HG02970 (cell line): ENCODE measurements at regions not wholly inside any gene's neighbourhood (a gene's known extent, or its start where the extent isn't known, plus 50 kb on each side); places are given as distances from the start of the nearest gene placed in this dataset.

Source experiments
- ATAC-seq: cut with Tn5 transposase; IDR thresholded peaks from one replicate; pipeline ENCODE4 v1.9.1; 2021; ENCODE audit warnings: mild to moderate bottlenecking, moderate library complexity, moderate number of reproducible peaks; ENCODE audit not compliant: unreplicated experiment, low FRiP score

DNA sequence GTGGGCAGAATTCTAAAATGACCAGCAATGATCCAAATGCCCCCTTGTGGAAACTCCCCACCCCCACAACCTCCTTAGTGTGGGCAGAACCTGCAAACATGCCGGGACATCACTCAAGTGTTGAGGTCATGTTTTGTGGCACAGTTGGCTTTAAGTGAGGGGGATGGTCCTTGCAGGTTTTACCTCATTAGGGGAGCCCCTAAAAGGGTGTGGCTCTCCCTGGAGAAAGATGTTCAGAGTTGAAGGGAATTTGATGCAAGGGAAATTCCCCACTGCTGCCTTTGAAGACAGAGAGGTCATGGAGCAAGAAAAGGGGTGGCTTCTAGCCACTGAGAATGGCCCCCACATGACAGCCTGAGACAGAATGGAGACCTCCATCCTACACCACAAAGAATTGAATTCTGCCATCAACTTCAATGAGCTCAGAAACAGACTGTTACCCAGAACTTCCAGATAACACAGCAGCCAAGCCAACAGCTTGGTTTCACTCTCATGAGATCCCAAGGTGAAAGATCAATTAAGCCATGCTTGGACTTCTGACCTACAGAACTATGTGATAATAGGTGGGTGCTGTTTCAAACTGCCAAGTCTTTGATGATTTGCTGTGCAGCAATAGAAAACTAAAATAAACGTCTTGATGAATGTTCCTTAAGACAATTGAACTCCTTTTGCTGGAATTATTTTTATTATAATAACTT lies 103.4 kb downstream of the MED10 start:
- no peak for ATAC-seq

DNA sequence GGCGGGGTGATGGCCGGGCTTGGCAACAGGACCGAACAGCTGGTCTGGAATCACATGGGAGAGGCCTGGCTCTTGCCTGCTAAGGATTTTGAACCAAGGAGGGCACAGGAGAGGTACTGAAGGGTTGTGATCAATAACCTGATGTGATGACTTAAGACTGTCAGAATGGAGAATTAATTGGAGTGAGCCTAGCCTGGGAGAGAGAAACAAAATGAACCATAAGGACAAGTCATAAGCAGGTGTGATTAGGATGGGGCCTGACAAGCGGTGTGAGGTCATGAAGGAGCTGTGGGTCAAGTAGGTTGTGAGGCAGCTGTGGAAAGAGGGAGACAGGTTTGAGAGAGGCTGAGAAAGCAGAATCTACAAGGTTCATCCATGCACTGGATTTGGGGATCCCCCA lies 104.6 kb downstream of the MED10 start:
- ATAC-seq: no peak

DNA sequence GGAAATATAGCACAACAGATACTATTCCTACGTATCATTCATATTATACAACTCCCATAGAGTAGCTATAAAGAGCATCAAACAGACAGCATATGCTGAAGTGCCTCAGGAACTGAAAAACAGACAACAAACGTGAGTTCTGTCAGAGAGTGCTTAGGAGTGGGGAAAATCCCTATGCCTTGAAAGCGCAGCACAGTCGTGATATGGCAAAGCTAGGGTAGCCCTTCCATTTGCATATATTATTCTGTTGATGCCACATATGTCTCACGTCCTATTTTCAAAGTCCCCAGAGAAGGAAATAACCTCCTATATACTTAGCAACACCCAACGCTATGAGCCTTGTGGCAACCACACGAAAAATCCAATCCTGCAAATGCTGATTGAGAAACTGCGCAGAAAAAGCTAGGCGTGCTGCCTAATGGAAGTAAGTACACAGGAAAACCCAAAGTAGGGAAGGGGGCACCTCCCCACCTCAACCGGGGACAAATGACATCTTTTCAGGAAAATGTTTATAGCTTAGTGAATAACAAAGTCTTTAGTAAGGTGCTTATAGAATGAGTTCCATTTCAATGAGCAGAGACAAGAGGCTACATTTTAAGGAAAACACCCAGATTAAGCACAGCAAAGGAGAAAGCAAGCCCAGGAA lies 105.1 kb downstream of the MED10 start:
- no peak for ATAC-seq

DNA sequence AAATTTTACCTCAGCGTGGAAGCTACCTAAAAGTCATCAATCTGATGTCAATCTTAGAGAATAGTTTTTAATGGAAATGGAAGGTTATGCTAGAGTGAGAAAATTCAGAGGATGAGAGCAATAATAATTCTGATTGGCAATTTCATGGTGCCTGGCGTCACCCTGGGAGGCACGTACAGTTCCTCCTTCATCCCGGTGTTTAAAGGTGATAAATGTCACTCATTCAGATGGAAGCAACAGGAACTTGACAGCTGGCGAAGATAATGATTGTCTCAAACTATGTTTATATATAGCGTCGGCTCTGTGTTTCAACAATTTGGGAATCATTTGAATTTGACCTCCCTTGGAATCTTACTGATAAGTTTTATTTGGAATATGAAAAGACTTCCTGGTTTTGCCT lies 108.4 kb downstream of the MED10 start:
- no peak for ATAC-seq

DNA sequence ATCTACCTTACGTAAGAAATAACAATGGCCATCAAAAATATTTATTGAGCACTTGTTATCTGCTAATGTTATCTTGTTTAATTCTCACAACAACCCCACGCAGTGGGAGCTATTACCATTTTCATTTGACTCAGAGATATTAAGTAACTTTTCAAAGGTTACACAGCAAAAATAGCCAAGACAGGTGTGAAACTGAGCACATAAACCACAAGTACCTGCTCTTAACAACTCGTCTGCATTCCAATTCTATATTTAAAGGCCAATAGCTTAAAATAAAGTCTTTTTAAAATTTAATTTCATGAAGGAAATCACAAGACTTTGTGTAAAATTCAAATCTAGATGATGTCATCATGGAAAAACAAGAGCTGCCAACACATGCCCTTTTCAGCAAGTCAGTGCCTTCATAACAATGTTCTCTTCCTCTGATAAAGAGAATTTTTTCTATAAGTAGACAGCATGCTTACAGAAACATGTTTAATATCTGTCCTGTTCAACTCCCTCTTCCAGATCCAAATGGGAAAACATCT lies 111.6 kb downstream of the MED10 start:
- no peak for ATAC-seq

DNA sequence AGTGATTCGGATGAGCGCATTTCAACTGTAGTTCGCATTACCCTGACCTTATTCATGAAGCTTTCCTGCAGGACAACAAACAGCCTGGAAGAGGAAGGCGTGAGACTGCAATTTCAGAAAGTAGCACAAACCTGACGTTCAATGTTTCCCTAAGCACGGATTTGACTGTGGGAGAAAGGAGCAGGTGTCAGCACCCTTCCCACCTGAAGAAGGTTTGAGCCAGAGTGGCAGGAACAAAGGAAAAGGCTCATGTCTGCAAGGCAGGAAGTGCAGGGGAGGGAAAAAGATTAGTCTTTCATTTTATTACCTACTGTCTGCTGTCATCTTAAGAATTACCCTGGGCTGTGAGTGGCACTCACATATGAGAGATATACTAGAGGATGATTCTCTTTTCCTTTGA lies 114.0 kb downstream of the MED10 start:
- ATAC-seq: no peak

DNA sequence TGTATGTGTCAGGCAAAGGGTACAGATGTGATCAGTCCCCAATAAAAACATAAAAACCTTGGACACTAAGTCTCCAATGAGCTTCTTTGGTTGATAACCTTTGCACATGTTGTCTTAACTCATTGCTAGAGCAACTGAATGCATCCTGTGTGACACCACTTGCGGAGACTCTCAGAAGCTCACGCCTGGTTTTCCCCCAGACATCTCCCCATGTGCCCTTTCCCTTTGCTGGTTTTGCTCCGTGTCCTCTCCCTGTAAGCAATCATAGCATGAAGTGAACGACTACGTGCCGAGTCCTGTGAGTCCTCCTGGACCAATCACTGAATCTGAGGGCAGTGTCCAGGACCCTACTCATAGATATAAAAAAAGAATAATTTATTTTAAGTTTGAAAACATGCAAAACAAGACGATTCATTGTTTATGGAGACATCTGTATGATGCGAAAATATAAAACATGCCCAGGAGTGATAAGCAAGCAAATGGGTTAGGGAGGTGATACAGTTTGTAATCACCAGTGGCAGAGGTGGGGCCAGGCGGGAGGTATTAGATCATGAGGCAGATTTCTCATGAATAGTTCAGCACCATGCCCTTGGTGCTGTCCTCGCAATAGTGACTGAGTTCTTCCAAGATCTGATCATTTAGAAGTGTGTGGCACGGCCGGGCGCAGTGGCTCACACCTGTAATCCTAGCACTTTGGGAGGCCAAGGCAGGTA lies 115.5 kb downstream of the MED10 start:
- ATAC-seq: no peak

DNA sequence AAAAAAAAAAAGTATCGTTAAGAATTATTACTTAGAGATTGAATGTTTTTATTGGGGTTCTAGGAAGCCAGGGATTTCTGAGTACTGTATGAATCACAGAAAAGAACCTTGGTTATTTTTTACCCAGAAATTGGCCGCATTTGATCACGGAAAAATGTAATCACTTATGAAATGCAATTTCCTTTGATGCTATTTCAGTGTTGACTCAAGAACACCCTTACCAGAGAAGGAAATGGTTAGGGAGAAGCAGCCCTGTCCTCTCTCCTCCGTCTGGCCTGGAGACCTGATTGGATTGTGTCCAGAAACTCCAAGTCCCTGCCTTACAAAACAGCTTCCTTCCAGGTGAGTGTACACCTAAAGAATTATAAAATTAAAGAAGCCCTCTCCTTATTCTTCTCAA lies 116.7 kb downstream of the MED10 start:
- no peak for ATAC-seq

DNA sequence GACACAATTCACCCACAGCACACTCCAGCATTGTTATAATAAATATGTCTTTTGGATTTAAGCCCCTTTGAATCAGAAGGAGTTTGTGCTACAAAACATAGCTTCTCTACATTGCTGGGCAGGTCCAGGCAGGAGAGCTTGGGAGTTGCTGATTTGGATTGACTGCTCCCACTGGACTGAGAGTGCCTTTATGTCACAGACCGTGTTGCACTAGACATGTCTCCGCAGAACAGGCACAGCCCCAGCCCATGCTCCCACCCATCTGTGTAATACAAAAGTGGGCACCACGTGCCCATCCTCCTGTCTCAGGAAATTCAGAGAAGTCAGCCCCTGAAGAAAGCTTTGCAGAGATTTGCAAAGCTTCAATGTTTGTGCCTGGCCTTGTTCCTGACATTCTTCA lies 117.1 kb downstream of the MED10 start:
- ATAC-seq: no peak

DNA sequence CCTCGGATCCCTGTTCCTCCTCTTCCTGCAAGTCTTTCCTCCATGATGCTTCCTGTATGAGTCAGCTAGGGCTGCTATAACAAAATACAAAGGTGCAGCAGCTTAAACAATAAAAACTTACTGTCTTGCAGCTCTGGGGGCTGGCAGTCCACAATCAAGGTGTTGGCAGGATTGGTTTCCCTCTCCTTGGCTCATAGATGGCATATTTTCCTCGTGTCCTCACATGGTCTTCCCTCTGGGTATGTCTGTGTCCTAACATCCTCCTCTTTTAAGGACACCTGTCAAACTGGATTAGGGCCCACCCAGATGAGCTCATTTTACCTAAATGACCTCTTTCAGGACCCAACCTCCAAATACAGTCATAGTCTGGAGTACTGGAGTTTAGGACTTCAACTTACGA lies 117.5 kb downstream of the MED10 start:
- no peak for ATAC-seq

DNA sequence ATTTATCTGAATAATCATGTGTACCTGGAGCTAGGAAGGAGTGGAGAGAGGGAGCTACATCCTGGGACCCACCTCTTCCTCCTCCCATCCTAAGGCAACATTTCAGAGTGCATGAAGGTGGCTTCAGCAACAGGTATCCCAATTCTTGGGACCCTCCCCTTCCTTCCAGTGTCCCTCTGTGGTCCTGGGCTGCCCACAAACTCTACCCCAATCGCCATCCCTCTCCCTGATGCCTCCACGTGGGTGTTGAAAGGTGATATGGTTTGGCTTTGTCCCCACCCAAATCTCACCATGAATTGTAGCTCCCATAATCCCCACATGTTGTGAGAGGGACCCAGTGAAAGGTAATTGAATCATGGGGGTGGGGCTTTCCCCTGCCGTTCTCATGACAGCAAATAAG lies 121.4 kb downstream of the MED10 start:
- ATAC-seq: no peak

DNA sequence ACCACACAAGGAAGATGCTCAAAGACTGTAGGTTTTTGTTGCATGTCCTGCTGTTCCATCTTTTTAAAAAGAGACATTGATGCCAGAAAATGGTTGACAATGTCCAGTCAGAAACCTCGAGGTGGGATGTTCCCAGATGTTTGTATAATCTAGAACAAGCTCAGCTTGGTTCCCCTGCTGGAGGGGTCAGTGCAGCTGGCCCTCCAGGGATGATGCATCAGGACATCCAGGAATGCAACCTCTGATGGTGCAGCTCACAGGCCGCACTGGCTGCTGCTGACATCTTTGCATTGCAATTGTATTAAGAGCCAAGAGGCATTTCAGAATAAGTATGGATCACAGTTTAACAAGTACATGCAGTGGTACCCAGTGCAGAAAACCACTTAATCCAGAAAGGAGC lies 122.4 kb downstream of the MED10 start:
- no peak for ATAC-seq

DNA sequence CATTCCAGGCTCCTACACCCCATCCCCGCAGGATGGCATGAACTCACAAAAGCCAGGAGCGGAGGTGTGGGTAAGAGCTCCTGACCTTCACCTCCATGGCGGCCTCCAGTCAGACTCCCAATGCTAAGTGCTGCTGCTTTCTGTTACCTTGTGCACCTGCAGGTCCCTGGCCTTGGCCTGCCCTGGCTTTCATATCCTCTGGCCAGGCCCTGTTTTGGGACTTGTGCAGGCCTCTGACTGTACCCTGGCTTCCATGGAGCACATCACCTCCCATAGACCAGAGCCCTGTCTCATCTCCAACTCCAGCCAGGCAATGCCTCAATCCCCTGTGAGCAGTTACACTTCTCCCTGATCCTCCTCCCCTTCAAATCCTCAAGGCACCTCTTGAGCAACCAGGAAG lies 124.5 kb downstream of the MED10 start:
- no peak for ATAC-seq

DNA sequence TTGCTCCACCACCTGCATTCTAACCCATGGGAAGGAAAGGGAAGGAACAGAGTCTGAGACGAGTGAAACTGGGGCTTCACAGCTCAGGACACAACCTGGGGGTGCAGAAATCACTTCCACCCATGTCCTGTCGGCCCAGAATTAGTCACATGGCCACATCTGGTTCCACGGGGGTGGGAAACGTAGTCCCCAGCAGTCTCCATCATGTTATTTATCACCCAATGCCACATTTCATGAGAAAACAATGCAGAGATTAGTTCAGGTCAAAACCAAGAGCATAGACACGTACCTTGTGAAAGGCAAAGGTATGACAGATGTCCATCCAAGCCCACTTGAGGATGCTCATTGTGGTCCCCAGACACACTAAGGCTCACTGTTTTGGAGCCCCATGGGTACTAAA lies 125.1 kb downstream of the MED10 start:
- no peak for ATAC-seq

DNA sequence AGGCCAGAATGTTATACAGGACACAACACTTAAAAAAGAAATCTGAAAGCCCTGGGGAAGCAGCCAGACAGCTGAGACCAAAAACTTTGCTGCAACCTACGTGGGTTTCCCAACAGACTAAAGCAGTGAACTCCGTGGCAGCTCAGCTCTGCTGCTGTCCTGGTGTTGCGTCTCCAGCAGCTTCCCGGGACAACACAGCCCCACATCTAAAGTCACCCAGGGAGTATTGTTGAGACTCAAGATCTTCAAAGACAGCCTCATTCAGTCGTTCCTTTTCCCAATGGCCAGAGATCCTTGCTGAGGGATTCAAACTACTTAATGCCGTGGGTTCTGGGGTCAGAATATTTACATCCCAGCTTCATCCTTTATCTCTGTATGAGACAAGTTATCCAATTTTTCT lies 125.8 kb downstream of the MED10 start:
- no peak for ATAC-seq

DNA sequence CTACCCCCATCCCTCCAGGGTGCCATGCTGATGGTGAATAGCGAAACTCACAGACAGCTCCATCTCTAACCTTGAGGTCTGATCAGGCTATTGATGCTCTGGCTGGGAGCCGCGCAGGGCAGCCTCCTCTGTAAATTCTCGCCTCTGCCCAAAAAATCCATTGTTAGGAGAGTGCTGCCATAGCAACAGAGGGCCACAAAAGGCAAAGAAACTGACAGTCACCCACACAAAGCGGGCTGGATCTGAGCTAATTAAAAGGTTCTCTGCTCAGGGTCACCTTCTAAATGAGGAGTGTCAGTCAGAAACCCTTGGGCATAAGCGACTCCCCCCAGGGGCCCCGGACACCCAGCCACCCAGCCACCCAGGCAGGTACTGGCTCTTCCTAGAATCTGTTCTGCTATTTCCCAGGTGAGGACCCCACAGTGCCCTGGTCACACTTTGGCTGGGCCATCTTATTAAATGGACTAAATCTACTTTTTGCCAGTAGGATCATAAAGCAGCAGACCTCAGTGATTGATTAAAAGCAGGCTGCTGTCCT lies 126.7 kb downstream of the MED10 start:
- no peak for ATAC-seq

DNA sequence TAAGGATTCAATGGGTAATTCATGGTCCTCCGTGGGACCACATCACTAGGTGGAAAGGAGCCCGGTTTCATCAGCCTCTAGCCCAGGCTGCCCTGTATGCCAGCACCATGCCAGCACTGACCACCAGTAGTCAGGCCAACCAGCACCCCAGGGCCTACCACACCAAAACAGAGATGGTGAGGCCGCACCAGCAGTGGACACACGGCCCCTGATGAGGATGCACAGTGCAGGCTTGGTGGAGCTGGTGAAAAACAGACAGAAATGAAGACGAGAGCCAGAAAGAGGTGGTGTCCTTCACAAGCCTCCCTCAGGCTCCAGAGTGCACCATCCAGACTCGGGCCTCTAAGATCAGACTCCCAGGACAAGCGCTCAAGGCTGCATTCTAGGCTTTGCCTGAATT lies 128.2 kb downstream of the MED10 start:
- no peak for ATAC-seq

DNA sequence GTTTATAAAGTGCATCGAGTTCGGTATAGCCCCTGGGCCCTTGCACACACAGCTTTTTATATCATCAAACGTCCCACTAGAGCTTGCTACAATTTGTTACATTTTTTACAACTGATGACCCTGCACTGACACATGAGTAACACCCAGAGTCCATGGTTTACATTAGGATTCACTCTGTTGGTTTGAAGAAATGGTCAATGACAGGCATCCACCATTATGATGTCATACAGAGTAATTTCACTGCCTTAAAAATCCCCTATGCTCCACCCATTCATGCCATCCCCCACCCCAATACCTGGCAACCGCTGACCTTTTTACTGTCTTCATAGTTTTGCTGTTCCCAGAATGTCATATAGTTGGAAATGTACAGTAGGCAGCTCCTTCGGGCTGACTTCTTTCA lies 130.2 kb downstream of the MED10 start:
- no peak for ATAC-seq

DNA sequence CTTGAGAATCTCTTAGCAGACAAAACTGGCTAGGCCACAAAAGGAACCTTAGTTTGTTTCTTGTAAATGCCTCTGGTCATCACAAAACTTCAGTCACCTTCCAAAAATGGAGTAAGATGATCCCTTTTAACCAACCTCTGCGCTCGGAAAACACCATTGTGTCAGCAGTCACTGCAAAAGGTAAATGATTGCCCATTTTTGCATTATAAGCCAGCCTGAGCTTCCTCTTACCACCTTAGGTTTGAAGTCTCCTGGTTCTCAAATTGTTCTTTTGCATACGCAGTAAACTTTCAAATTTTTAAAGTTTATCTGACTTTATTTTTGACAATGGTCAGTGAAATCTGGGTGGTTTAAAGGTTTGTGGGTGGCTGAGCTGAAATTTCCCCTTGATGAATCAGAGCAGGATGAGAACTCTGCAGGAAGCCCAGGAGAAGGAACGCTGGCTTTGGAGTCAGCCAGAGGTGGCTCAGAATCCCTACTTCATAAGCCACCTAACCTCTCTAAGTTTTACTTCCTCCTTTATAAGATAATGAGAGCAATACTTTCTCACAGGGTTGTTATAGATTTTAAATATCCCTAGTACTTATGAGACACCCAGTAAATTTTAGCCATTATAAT lies 131.4 kb downstream of the MED10 start:
- ATAC-seq: no peak

DNA sequence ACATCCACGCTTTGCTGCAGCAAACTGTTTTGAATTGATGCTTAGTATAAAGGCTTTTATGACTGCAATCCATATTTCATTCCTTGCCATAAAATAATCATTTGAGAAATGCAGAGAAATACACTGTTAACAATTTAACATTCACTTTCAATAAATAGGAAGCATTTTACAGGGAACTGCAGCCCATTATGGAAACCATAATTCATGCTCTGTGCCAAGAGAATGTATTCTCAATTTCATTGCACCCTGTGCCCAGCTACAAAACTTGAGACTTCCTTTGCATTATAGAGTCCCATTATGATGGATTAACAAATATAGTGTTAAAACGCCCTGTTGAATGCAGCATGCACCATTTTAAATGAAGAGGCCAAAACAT lies 134.0 kb downstream of the MED10 start:
- ATAC-seq: no peak

DNA sequence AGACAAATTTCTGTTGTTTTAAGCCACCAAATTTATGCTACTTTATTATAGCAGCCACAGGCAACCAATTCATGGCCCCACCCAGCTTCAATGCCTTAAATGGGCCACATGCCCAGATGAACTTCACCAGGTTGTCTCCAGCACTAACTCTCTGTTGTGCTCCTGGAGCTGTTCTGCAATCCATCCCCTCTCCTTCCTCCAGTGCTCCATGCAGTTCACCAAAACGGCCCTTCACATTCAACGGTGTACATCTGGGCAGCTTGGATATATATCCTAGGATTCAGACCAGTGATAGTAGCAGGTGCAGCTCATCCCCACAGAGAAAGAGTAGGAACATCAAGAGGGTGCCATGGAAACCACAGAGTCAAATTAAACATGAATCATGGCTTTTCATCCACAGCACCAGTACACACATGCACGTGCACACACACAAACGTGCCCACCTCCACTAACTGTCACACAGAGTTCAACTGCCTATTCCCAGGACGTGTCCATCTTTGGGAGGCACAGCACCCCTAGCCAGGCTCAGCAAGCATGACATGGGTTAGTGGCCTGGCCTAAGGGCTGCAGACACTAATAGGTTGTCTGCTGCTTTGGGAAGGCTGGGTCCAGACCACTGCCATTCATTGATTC lies 134.5 kb downstream of the MED10 start:
- no peak for ATAC-seq
